SK-N-SH (cell line): ENCODE measurements at regions not wholly inside any gene's neighbourhood (a gene's known extent, or its start where the extent isn't known, plus 50 kb on each side); places are given as distances from the start of the nearest gene placed in this dataset.

ENCODE experiments used
- CTCF ChIA-PET: fragments of 300-600, 350-600 bp; formaldehyde crosslinking; extraction: SDS; loops from one replicate; lab custom pipeline; 2021; lab: Yijun Ruan, JAX
- POLR2A ChIA-PET: fragments of 350-600 bp; sonication (Branson Sonifier 250); formaldehyde crosslinking; extraction: SDS; loops from one replicate; lab custom pipeline; 2020; ENCODE audit warnings: antibody characterized with exemption, inconsistent platforms; lab: Yijun Ruan, JAX
- DNase-seq: peaks from one replicate; pipeline ENCODE4 v3.0.0; 2012
- H2AFZ ChIP-seq: fragments of 200-600 bp; sonication (generic); 2 replicates; pipeline ENCODE4 v1.8.1; 2016; ENCODE audit warnings: antibody characterized with exemption, mild to moderate bottlenecking, low read depth
- H3F3A ChIP-seq: fragments of 200-600 bp; sonication (generic); replicated peaks from 2 replicates; pipeline ENCODE3; 2016; ENCODE audit warnings: antibody characterized with exemption, mild to moderate bottlenecking; ENCODE audit not compliant: insufficient read depth
- H3K27ac ChIP-seq, 2 experiments: fragments of 200-500 bp in 1 of 2; fragments of 200-600 bp in 1 of 2; sonication (Bioruptor generic) in 1 of 2; sonication (generic), shearing (Covaris generic) in 1 of 2; 2 replicates each; pipeline versions ENCODE4 v1.5.1 to v1.6.1; 2014 to 2016; ENCODE audit warnings: low read depth in 2 of 2, inconsistent platforms in 1 of 2, low read length in 1 of 2, mild to moderate bottlenecking in 1 of 2, mixed read lengths in 1 of 2
- H3K27me3 ChIP-seq: fragments of 200-600 bp; sonication (generic), shearing (Covaris generic); 2 replicates; pipeline ENCODE4 v1.6.1; 2016; ENCODE audit warnings: mixed run types; ENCODE audit not compliant: insufficient read depth
- H3K36me3 ChIP-seq, 2 experiments: fragments of 200-500 bp in 1 of 2; fragments of 200-600 bp in 1 of 2; sonication (Bioruptor generic) in 1 of 2; sonication (generic) in 1 of 2; replicated peaks in 1 of 2; 2 replicates each; pipeline versions ENCODE3 to v1.5.1; 2014 to 2016; ENCODE audit warnings: low read length in 1 of 2, mild to moderate bottlenecking in 1 of 2; ENCODE audit not compliant: insufficient read depth in 2 of 2, control insufficient read depth in 1 of 2
- H3K4me1 ChIP-seq, 2 experiments: fragments of 200-500 bp in 1 of 2; fragments of 200-600 bp in 1 of 2; sonication (Bioruptor generic) in 1 of 2; sonication (generic), shearing (Covaris generic) in 1 of 2; 2 replicates each; pipeline versions ENCODE4 v1.5.1 to v1.6.1; 2014 to 2016; ENCODE audit warnings: low read depth in 1 of 2, low read length in 1 of 2, mixed run types in 1 of 2; ENCODE audit not compliant: insufficient read depth in 2 of 2, control insufficient read depth in 1 of 2
- H3K4me2 ChIP-seq: fragments of 200-600 bp; sonication (generic), shearing (Covaris generic); 2 replicates; pipeline ENCODE4 v1.6.1; 2017; ENCODE audit warnings: mixed run types
- H3K4me3 ChIP-seq, 2 experiments: fragments of 200-500 bp in 1 of 2; fragments of 200-600 bp in 1 of 2; sonication (Bioruptor generic) in 1 of 2; sonication (generic), shearing (Covaris generic) in 1 of 2; 2 replicates each; pipeline versions ENCODE4 v1.5.1 to v1.8.1; 2014 to 2016; ENCODE audit warnings: low read depth in 2 of 2, inconsistent platforms in 1 of 2, low read length in 1 of 2, mild to moderate bottlenecking in 1 of 2, mixed read lengths in 1 of 2, moderate library complexity in 1 of 2
- H3K79me2 ChIP-seq: fragments of 200-600 bp; sonication (generic); 2 replicates; pipeline ENCODE4 v1.8.1; 2017; ENCODE audit warnings: mild to moderate bottlenecking; ENCODE audit not compliant: insufficient read depth
- H3K9ac ChIP-seq: fragments of 200-600 bp; sonication (generic); 2 replicates; pipeline ENCODE4 v1.6.1; 2017; ENCODE audit warnings: mixed run types
- H3K9me2 ChIP-seq: fragments of 200-600 bp; sonication (generic); 2 replicates; pipeline ENCODE4 v1.6.1; 2017; ENCODE audit warnings: mixed run types
- H3K9me3 ChIP-seq: fragments of 200-600 bp; sonication (generic); 2 replicates; pipeline ENCODE4 v1.6.1; 2017; ENCODE audit warnings: mixed run types, mild to moderate bottlenecking, moderate library complexity
- H4K20me1 ChIP-seq: fragments of 200-600 bp; sonication (generic); 2 replicates; pipeline ENCODE4 v1.6.1; 2017; ENCODE audit warnings: mild to moderate bottlenecking, mixed run types; ENCODE audit not compliant: insufficient read depth
- CHD2 ChIP-seq: fragments of 150-350 bp; IDR thresholded peaks from 2 replicates; pipeline ENCODE4 v1.6.1; 2018; ENCODE audit warnings: low read length; ENCODE audit not compliant: partially characterized antibody
- ELF1 ChIP-seq: IDR thresholded peaks from 2 replicates; pipeline ENCODE4 v1.4.0; 2012
- FOSL2 ChIP-seq: IDR thresholded peaks from 2 replicates; pipeline ENCODE4 v1.4.0; 2012; ENCODE audit warnings: low read depth, mild to moderate bottlenecking, moderate library complexity, borderline replicate concordance
- FOXJ3 ChIP-seq: sonication (generic); formaldehyde crosslinking; IDR thresholded peaks from 2 replicates; pipeline ENCODE4 v1.5.1; 2020; ENCODE audit warnings: mild to moderate bottlenecking, missing genetic modification reagents
- FOXM1 ChIP-seq: IDR thresholded peaks from 2 replicates; pipeline ENCODE4 v1.4.0; 2012; ENCODE audit warnings: low read depth, mild to moderate bottlenecking
- GABPA ChIP-seq: IDR thresholded peaks from 2 replicates; pipeline ENCODE4 v1.4.0; 2012; ENCODE audit warnings: low read depth, mild to moderate bottlenecking
- GATA2 ChIP-seq: sonication (generic); formaldehyde crosslinking; IDR thresholded peaks from 2 replicates; pipeline ENCODE4 v1.5.0; 2020; ENCODE audit warnings: mild to moderate bottlenecking, missing genetic modification reagents
- IRF3 ChIP-seq: fragments of 150-350 bp; IDR thresholded peaks from 2 replicates; pipeline ENCODE4 v1.6.1; 2016; ENCODE audit warnings: mild to moderate bottlenecking, low read depth, low read length
- JUND ChIP-seq: IDR thresholded peaks from 2 replicates; pipeline ENCODE4 v1.4.0; 2012
- MAX ChIP-seq: IDR thresholded peaks from 2 replicates; pipeline ENCODE4 v1.4.0; 2012; ENCODE audit warnings: low read depth
- MXI1 ChIP-seq: IDR thresholded peaks from 2 replicates; pipeline ENCODE4 v1.6.1; 2012; ENCODE audit warnings: mild to moderate bottlenecking, low read depth, low read length, improper control_type of control experiment
- NFIC ChIP-seq: IDR thresholded peaks from 2 replicates; pipeline ENCODE4 v1.4.0; 2012; ENCODE audit warnings: borderline replicate concordance
- RAD21 ChIP-seq: IDR thresholded peaks from 2 replicates; pipeline ENCODE4 v1.6.1; 2012; ENCODE audit warnings: mild to moderate bottlenecking, low read length
- RFX5 ChIP-seq: IDR thresholded peaks from 2 replicates; pipeline ENCODE4 v1.6.1; 2012; ENCODE audit warnings: mild to moderate bottlenecking, improper control_type of control experiment, low read length
- SIN3A ChIP-seq: IDR thresholded peaks from 2 replicates; pipeline ENCODE4 v1.6.1; 2012; ENCODE audit warnings: low read depth, mild to moderate bottlenecking, low read length, moderate library complexity, borderline replicate concordance
- TEAD4 ChIP-seq: IDR thresholded peaks from 2 replicates; pipeline ENCODE4 v1.4.0; 2012; ENCODE audit warnings: mild to moderate bottlenecking, borderline replicate concordance; ENCODE audit not compliant: insufficient read depth
- YY1 ChIP-seq: IDR thresholded peaks from 2 replicates; pipeline ENCODE4 v1.4.0; 2012; ENCODE audit warnings: low read depth, mild to moderate bottlenecking
- WGBS: methylation state at CpG from one replicate; pipeline ENCODE4 v1.1.6; 2017; ENCODE audit warnings: low lambda C conversion rate; 5-methylcytosine and 5-hydroxymethylcytosine counted together
- TF ChIP-seq, protein P1 (sequence below): IDR thresholded peaks from 2 replicates; pipeline ENCODE4; 2012
- TF ChIP-seq, protein P2 (sequence below): fragments of 150-350 bp; IDR thresholded peaks from 2 replicates; pipeline ENCODE4 v1.6.1; 2017; ENCODE audit warnings: antibody characterized with exemption, low read length, low read depth, borderline replicate concordance
- TF ChIP-seq, protein P3 (sequence below): fragments of 200-600 bp; sonication (generic); IDR thresholded peaks from 2 replicates; pipeline ENCODE4 v1.6.1; 2017; ENCODE audit warnings: antibody characterized with exemption, mild to moderate bottlenecking, moderate library complexity

- TF ChIP-seq FOXJ3 (CRISPR knock-in tag) (no peak), GATA2 (CRISPR knock-in tag) (no peak), RFX5 (no peak), CHD2 (no peak), JUND (no peak)
- TF ChIP-seq, all 33 proteins: peak for 0
- POLR2A ChIA-PET = no interaction called here
- Histone ChIP-seq H3K9ac (no peak overlapping the region), H3K9me2 (no peaks in the 10 kb centered on the region), H3K4me1 (peaks cover 8 to 19% of the 10 kb centered on the region in 2 experiments; a peak in 3 of 4 replicates), H3F3A (no peaks in the 10 kb centered on the region), H3K27me3 (no peaks in the 10 kb centered on the region), H3K79me2 (no peaks in the 10 kb centered on the region), H3K9me3 (no peaks in the 10 kb centered on the region), H3K27ac (peak overlapping the region; percentile 62 to 66; a peak in 3 of 4 replicates), H3K36me3 (no peaks in the 10 kb centered on the region), H2AFZ (0 out of 2 replicates have a peak overlapping the region, but pooled peaks have one; percentile 62), H3K4me2 (no peak overlapping the region), H3K4me3 (no peak overlapping the region), H4K20me1 (no peaks in the 10 kb centered on the region)
- peak; percentile 36 for DNase-seq
- CTCF ChIA-PET = no interaction called here
- 56% methylated on average over 4 of the region's 4 CpGs for WGBS
These were observed 92.1 kb downstream of the RIN2 start for GRCh38 chr20:19850198-19850533.

DNA sequence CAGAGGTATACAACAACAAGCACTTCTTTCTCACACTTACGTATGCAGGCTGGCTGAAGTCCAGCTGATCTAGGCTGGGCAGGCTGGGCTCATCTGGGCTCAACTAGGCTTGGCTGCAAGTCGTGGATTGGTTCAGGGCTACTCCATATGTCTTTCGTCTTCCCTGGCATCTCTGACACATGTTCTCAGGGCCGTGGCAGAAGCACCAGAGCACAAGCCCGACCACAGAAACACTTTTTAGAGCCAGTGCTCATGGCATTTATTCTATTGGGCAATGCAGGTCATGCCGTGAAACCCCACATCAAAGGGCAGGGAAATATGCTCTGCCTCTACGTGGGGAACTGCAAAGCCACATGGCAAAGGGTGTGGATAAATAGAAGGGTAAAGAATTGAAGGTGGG, 93.8 kb downstream of the RIN2 start:
- no peaks in the 10 kb centered on the region for H3K27me3 ChIP-seq
- H3K36me3 ChIP-seq = no peaks in the 10 kb centered on the region
- H4K20me1 ChIP-seq = no peaks in the 10 kb centered on the region
- no peak for DNase-seq
- H3K9ac ChIP-seq = no peak overlapping the region
- no peaks in the 10 kb centered on the region for H3K79me2 ChIP-seq
- TF ChIP-seq ELF1 (no peak), FOSL2 (no peak), TEAD4 (no peak), NFIC (no peak), GATA2 (CRISPR knock-in tag) (no peak), RAD21 (no peak), IRF3 (no peak), CHD2 (no peak), SIN3A (no peak), YY1 (no peak), MXI1 (no peak), FOXM1 (no peak), MAX (no peak), GABPA (no peak)
- TF ChIP-seq, protein P1, sequence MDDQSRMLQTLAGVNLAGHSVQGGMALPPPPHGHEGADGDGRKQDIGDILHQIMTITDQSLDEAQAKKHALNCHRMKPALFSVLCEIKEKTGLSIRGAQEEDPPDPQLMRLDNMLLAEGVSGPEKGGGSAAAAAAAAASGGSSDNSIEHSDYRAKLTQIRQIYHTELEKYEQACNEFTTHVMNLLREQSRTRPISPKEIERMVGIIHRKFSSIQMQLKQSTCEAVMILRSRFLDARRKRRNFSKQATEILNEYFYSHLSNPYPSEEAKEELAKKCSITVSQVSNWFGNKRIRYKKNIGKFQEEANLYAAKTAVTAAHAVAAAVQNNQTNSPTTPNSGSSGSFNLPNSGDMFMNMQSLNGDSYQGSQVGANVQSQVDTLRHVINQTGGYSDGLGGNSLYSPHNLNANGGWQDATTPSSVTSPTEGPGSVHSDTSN = no peak
- TF ChIP-seq, protein P2, sequence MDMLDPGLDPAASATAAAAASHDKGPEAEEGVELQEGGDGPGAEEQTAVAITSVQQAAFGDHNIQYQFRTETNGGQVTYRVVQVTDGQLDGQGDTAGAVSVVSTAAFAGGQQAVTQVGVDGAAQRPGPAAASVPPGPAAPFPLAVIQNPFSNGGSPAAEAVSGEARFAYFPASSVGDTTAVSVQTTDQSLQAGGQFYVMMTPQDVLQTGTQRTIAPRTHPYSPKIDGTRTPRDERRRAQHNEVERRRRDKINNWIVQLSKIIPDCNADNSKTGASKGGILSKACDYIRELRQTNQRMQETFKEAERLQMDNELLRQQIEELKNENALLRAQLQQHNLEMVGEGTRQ = no peak
- TF ChIP-seq, protein P3, sequence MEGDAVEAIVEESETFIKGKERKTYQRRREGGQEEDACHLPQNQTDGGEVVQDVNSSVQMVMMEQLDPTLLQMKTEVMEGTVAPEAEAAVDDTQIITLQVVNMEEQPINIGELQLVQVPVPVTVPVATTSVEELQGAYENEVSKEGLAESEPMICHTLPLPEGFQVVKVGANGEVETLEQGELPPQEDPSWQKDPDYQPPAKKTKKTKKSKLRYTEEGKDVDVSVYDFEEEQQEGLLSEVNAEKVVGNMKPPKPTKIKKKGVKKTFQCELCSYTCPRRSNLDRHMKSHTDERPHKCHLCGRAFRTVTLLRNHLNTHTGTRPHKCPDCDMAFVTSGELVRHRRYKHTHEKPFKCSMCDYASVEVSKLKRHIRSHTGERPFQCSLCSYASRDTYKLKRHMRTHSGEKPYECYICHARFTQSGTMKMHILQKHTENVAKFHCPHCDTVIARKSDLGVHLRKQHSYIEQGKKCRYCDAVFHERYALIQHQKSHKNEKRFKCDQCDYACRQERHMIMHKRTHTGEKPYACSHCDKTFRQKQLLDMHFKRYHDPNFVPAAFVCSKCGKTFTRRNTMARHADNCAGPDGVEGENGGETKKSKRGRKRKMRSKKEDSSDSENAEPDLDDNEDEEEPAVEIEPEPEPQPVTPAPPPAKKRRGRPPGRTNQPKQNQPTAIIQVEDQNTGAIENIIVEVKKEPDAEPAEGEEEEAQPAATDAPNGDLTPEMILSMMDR = no peak
- no peaks in the 10 kb centered on the region for H3K9me2 ChIP-seq
- H3K4me1 ChIP-seq = peaks cover 8 to 19% of the 10 kb centered on the region in 2 experiments; a peak in 3 of 4 replicates
- no peak overlapping the region for H3K4me3 ChIP-seq
- H2AFZ ChIP-seq = no peak overlapping the region
- H3K27ac ChIP-seq = no peak overlapping the region
- ChIA-PET CTCF (no interaction called here), POLR2A (no interaction called here)
- H3F3A ChIP-seq = no peaks in the 10 kb centered on the region
- no peaks in the 10 kb centered on the region for H3K9me3 ChIP-seq
- no peak overlapping the region for H3K4me2 ChIP-seq
- WGBS = 71% methylated on average over 6 of the region's 7 CpGs
